GM18526 (cell line): ENCODE measurements at regions not wholly inside any gene's neighbourhood (a gene's known extent, or its start where the extent isn't known, plus 50 kb on each side); places are given as distances from the start of the nearest gene placed in this dataset.

Source experiments
- POLR2A ChIP-seq: IDR thresholded peaks from 3 replicates; pipeline ENCODE4 v1.6.1; 2011; ENCODE audit not compliant: insufficient read length; ENCODE audit errors: extremely low read depth

GRCh38 chr2:2562867-2563266 lies 231.8 kb upstream of the MYT1L start:
- TF ChIP-seq POLR2A, result no peak

GRCh38 chr2:2561346-2562095 lies 230.4 kb upstream of the MYT1L start:
- TF ChIP-seq POLR2A, result no peak

- no peak for TF ChIP-seq POLR2A
These were observed 229.4 kb upstream of the MYT1L start for GRCh38 chr2:2560374-2561015.

- TF ChIP-seq POLR2A, result no peak
These were observed 227.4 kb upstream of the MYT1L start for GRCh38 chr2:2558476-2558875.

- no peak for TF ChIP-seq POLR2A
These were observed 226.4 kb upstream of the MYT1L start for GRCh38 chr2:2557475-2557874.

- TF ChIP-seq POLR2A, result no peak
These were observed 219.8 kb upstream of the MYT1L start for GRCh38 chr2:2550856-2551255.

GRCh38 chr2:2547911-2548310 lies 216.8 kb upstream of the MYT1L start:
- TF ChIP-seq POLR2A, result no peak

GRCh38 chr2:2547451-2547850 lies 216.4 kb upstream of the MYT1L start:
- no peak for TF ChIP-seq POLR2A

GRCh38 chr2:2546046-2546445 lies 215.0 kb upstream of the MYT1L start:
- no peak for TF ChIP-seq POLR2A

- TF ChIP-seq POLR2A, result no peak
These were observed 212.0 kb upstream of the MYT1L start for GRCh38 chr2:2542966-2543611.

- no peak for TF ChIP-seq POLR2A
These were observed 211.2 kb upstream of the MYT1L start for GRCh38 chr2:2542316-2542715.

- no peak for TF ChIP-seq POLR2A
These were observed 209.3 kb upstream of the MYT1L start for GRCh38 chr2:2540406-2540805.

- no peak for TF ChIP-seq POLR2A
These were observed 205.5 kb upstream of the MYT1L start for GRCh38 chr2:2536416-2537056.

- no peak for TF ChIP-seq POLR2A
These were observed 199.3 kb upstream of the MYT1L start for GRCh38 chr2:2530334-2530733.

GRCh38 chr2:2528846-2529245 lies 197.8 kb upstream of the MYT1L start:
- TF ChIP-seq POLR2A, result no peak

GRCh38 chr2:2527148-2527547 lies 196.1 kb upstream of the MYT1L start:
- no peak for TF ChIP-seq POLR2A
